GM21723 (cell line): ENCODE measurements at regions not wholly inside any gene's neighbourhood (a gene's known extent, or its start where the extent isn't known, plus 50 kb on each side); places are given as distances from the start of the nearest gene placed in this dataset.
"Not testable (repeated sequence)": the region's sequence is repeated elsewhere in the genome, so short reads cannot be mapped to it uniquely, and the experiment has no call there.

Source experiments
- ATAC-seq: cut with Tn5 transposase; IDR thresholded peaks from one replicate; pipeline ENCODE4 v1.9.1; 2021; ENCODE audit warnings: mild to moderate bottlenecking, moderate library complexity; ENCODE audit not compliant: unreplicated experiment

DNA sequence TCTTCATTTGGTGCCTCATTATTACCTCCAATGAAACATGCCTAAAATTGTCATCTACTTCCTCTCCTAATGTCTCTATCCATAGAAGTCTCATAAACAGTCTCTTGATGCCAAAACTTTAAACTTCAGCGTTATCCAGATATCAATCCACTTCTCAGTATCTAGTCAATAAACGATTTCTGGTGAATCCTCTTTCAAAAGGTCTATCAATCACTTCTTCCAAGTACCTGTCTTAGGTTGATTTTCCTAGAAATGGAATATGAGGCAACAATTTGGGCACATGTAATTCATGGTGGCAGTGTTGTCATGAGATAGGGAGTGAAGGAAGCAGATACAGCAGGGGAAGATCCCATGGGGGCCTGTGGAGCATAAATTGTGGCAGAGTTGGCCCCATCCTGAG is 348.5 kb upstream of the POU1F1 start:
- ATAC-seq, result no peak

- ATAC-seq, result peak; percentile 76
Measured at GRCh38 chr3:87621667-87622066, 345.3 kb upstream of the POU1F1 start.

DNA sequence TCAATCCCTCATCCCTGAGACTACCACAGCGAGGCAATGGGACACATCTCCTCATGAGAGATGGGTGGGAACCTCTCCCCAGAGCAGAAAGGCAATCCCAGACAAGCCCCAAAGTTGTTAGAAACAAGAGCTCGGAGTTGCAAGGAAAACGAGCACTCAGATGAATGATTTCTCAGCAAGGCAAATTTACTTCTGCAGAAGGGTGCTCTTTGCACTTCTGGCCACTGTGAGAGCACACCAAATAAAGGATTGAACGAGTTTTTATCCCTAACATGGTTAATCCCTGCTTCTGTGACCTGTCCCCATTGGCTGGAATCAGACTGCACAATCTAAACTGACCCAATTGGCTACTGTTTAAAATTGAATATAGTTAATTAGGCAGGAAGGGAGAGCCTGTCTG is 339.1 kb upstream of the POU1F1 start:
- no peak for ATAC-seq

- ATAC-seq, result no peak
Measured at GRCh38 chr3:87614998-87615397, 338.6 kb upstream of the POU1F1 start.

DNA sequence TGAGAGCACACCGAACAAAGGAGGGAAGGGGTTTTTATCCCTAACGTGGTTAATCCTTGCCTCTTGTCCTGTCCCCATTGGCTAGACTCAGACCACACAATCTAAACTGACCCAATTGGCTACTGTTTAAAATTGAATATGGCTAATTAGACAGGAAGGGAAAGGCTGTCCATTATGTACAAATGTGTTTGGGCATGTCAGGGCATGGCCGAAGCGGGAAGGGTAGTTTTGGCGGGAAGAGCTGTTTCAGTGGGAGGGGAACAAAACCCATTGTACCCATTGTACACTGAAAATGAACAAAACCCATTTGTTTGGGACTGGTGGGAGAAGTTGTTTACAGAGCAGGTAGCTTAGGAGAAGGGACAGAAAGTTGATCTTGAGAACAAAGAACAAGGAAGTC is 330.9 kb upstream of the POU1F1 start:
- no peak for ATAC-seq

- ATAC-seq, result no peak
Measured at GRCh38 chr3:87595798-87596197, 319.4 kb upstream of the POU1F1 start.

DNA sequence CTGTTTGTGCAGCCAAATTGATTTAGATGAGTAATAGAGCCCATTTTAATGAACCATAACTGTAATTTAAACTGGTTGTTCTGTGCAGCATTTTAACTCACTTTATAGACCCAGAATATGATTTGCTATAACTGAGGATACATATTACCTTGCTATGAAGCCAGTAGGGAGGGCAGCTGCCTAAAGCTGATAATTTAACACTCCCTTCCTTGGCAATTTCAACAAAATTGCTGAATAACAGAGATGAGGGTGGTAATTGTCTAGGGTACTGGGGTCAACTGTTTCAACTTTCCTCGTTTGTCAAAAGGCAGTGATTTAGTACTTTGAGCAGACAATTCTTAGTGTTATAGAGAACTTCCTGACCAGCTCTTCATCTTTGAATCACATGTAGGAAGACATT is 304.9 kb upstream of the POU1F1 start:
- ATAC-seq, result no peak

GRCh38 chr3:87576752-87577151 is 300.4 kb upstream of the POU1F1 start:
- no peak for ATAC-seq

DNA sequence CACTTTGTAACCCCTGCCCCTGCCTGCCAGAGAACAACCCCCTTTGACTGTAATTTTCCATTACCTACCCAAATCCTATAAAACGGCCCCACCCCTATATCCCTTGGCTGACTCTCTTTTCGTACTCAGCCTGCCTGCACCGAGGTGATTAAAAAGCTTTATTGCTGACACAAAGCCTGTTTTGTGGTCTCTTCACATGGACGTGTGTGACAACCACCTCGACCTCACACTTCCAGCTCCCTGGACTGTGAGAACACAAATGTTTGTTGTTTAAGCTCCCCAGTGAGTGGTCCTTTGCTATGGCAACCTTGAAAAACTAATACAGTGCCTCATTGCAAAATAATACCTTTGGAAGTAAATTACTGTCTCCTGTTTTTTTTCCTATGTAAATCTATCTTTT is 299.2 kb upstream of the POU1F1 start:
- ATAC-seq, result no peak

- no peak for ATAC-seq
Measured at GRCh38 chr3:87568331-87568730, 291.9 kb upstream of the POU1F1 start.

- no peak for ATAC-seq
Measured at GRCh38 chr3:87564438-87564837, 288.1 kb upstream of the POU1F1 start.

DNA sequence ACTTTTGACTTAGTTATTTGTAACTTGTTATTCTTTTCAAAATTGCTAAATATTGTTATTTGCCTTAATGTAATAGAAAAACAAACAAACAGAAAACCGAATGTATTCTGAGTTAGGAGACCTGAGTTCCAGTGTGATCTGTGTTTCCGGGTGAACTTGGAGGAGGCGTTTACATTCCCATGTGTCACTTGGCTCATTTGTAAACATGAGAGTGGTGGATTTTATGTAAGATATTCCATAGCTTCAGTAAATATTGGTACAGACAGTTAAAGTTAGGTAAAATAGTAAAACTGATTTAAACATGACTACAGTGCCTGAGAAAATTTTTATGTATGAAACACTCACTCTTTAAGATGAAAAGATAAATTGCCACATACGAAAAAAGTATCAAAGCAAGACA is 287.3 kb upstream of the POU1F1 start:
- no peak for ATAC-seq

DNA sequence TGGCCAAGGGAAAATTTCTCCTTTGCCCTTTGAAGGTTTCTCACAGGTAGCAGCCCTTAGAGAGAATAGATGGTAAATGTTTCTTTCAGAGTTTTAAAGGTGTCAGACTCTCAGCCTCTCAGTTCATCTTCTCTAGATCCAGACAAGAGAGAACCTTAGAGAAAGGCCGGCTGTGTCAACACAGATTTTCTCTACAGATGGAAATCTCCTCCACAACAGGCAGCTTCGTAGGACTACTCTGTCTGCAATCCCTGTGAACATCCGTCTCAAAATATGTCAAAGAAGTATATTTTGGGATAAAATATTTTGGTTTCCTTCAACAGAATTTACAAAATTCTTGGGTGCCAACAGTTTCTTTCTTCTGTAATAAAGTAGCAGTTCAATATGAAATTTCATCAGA is 282.1 kb upstream of the POU1F1 start:
- no peak for ATAC-seq

DNA sequence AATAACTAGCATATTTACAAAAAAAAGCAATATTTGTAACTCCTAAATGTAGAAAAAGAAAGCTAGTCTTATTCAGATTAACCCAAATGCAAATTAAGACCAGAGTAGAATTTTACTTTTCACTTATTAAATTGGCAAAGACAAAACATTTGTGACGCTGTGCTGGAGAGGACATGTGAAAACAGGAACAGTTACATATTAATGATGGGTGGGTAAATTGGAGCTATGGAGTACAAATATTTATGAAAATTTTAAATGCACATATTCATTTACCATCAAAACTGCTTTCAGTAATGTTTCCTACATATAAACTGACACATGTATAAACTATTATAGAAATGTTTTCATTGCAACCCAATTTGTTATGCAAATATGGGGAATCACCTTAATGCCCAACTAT is 278.9 kb upstream of the POU1F1 start:
- no peak for ATAC-seq

GRCh38 chr3:87553058-87553457 is 276.7 kb upstream of the POU1F1 start:
- ATAC-seq, result no peak

GRCh38 chr3:87550892-87551291 is 274.5 kb upstream of the POU1F1 start:
- no peak for ATAC-seq

- no peak for ATAC-seq
Measured at GRCh38 chr3:87549208-87549607, 272.8 kb upstream of the POU1F1 start.

DNA sequence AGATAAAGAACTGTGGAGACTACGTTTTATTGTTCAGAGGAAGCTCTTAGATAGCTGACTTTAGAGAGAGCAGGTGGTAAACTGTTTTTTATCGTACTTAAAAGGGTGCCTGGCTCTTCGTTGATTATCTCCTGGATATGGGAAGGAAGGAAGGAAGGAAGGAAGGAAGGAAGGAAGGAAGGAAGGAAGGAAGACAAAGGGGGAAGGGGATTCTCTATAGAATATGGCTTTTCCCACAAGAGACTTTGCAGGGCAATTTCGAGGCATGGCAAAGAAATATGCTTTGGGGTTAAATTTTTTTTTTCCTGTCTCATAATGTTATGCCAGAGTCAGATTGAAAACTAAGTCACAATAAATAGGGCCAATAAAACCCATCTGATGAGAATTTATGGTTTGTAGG is 271.9 kb upstream of the POU1F1 start:
- no peak for ATAC-seq

- ATAC-seq, result no peak
Measured at GRCh38 chr3:87546216-87546615, 269.8 kb upstream of the POU1F1 start.

DNA sequence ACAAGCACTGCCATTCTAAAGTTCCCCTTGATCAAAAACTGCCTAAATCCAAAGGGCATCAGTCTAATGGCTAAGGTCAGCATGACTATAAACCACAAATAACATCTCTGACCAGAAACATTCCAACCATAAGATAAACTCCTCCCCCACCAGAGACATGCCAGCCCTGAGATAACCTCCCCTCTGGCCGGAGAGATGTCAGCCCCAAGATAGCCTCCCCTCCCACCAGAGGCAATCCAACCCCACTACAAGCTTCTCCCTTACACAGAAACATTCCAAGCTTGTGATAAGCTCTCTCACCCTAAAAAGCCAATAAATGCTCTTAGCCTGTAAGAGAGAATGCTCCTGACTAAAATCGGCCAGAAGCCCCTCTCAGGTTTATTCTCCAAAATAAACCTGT is 267.0 kb upstream of the POU1F1 start:
- not testable (repeated sequence) for ATAC-seq

GRCh38 chr3:87541723-87542122 is 265.3 kb upstream of the POU1F1 start:
- ATAC-seq, result no peak

GRCh38 chr3:87538722-87539121 is 262.3 kb upstream of the POU1F1 start:
- not testable (repeated sequence) for ATAC-seq

- no peak for ATAC-seq
Measured at GRCh38 chr3:87509401-87509800, 233.0 kb upstream of the POU1F1 start.

GRCh38 chr3:87508921-87509320 is 232.5 kb upstream of the POU1F1 start:
- ATAC-seq, result no peak
